Mesendoderm (in vitro differentiated cells): ENCODE measurements at regions not wholly inside any gene's neighbourhood (a gene's known extent, or its start where the extent isn't known, plus 50 kb on each side); places are given as distances from the start of the nearest gene placed in this dataset.

Experiments used
- DNase-seq: peaks from one replicate; pipeline ENCODE4 v3.0.0; 2013
- H2AK5ac ChIP-seq: 2 replicates; pipeline ENCODE4 v1.6.1; 2013; ENCODE audit warnings: low read length, inconsistent platforms
- H2BK120ac ChIP-seq: 2 replicates; pipeline ENCODE4 v1.6.1; 2013; ENCODE audit warnings: low read depth, mild to moderate bottlenecking, low read length, moderate library complexity, mixed read lengths
- H2BK15ac ChIP-seq: replicated peaks from 2 replicates; pipeline ENCODE4 v1.6.1; 2013; ENCODE audit warnings: low read depth, mild to moderate bottlenecking, moderate library complexity
- H2BK5ac ChIP-seq: 2 replicates; pipeline ENCODE4 v1.6.1; 2013; ENCODE audit warnings: low read length, inconsistent platforms
- H3K18ac ChIP-seq: 2 replicates; pipeline ENCODE4 v1.6.1; 2013; ENCODE audit warnings: mild to moderate bottlenecking, low read length, mixed read lengths
- H3K23ac ChIP-seq: one replicate; pipeline ENCODE4 v1.6.1; 2013; ENCODE audit warnings: low read length
- H3K27ac ChIP-seq: 2 replicates; pipeline ENCODE4 v1.5.1; 2013; ENCODE audit warnings: low read depth, mild to moderate bottlenecking, inconsistent platforms, low read length, moderate library complexity
- H3K27me3 ChIP-seq: 2 replicates; pipeline ENCODE4 v1.6.1; 2013; ENCODE audit warnings: low read length, control low read depth, mild to moderate bottlenecking, inconsistent platforms; ENCODE audit not compliant: insufficient read depth, poor library complexity
- H3K36me3 ChIP-seq: 2 replicates; pipeline ENCODE4 v1.6.1; 2013; ENCODE audit warnings: low read length, inconsistent platforms; ENCODE audit not compliant: control insufficient read depth, insufficient read depth
- H3K4ac ChIP-seq: one replicate; pipeline ENCODE4 v1.6.1; 2013; ENCODE audit warnings: low read depth, mild to moderate bottlenecking, low read length, moderate library complexity
- H3K4me1 ChIP-seq: 2 replicates; pipeline ENCODE4 v1.6.1; 2013; ENCODE audit warnings: low read depth, low read length, inconsistent platforms; ENCODE audit not compliant: control insufficient read depth
- H3K4me2 ChIP-seq: 2 replicates; pipeline ENCODE4 v1.6.1; 2013; ENCODE audit warnings: low read length
- H3K4me3 ChIP-seq: 2 replicates; pipeline ENCODE4 v1.5.1; 2013; ENCODE audit warnings: mild to moderate bottlenecking, low read length
- H3K56ac ChIP-seq: one replicate; pipeline ENCODE4 v1.6.1; 2013; ENCODE audit warnings: low read length
- H3K79me1 ChIP-seq: 2 replicates; pipeline ENCODE4 v1.6.1; 2013; ENCODE audit warnings: low read length, inconsistent platforms
- H3K79me2 ChIP-seq: 2 replicates; pipeline ENCODE4 v1.6.1; 2013; ENCODE audit warnings: mild to moderate bottlenecking, low read length; ENCODE audit not compliant: control insufficient read depth, insufficient read depth
- H3K9ac ChIP-seq: 2 replicates; pipeline ENCODE4 v1.6.1; 2013; ENCODE audit warnings: low read length, inconsistent platforms
- H4K5ac ChIP-seq: one replicate; pipeline ENCODE4 v1.6.1; 2013; ENCODE audit warnings: low read length
- H4K8ac ChIP-seq: one replicate; pipeline ENCODE4 v1.6.1; 2013; ENCODE audit warnings: low read depth, mild to moderate bottlenecking, control low read depth, low read length, moderate library complexity
- WGBS: extraction: QIAGEN DNeasy Blood & Tissue Kit; methylation state at CpG from one replicate; pipeline ENCODE4 v1.1.7; 2013; ENCODE audit warnings: low lambda C conversion rate, missing lambda C conversion rate; ENCODE audit not compliant: insufficient coverage; ENCODE audit errors: extremely low coverage; 5-methylcytosine and 5-hydroxymethylcytosine counted together

- Histone ChIP-seq H2BK15ac (no peak overlapping the region), H2BK5ac (no peak overlapping the region), H3K4ac (no peak overlapping the region), H3K18ac (no peak overlapping the region), H3K36me3 (no peaks in the 10 kb centered on the region), H3K9ac (no peak overlapping the region), H3K27ac (no peak overlapping the region), H3K4me2 (no peak overlapping the region), H2BK120ac (no peak overlapping the region), H3K27me3 (no peaks in the 10 kb centered on the region), H3K79me1 (no peaks in the 10 kb centered on the region), H3K4me3 (no peak overlapping the region), H3K79me2 (no peaks in the 10 kb centered on the region), H2AK5ac (no peak overlapping the region), H3K56ac (no peak overlapping the region), H3K4me1 (no peaks in the 10 kb centered on the region), H3K23ac (no peak overlapping the region), H4K8ac (no peak overlapping the region), H4K5ac (no peak overlapping the region)
- DNase-seq, result peak; percentile 11
- no CpG with 5 or more reads among the region's 3 CpGs for whole genome bisulfite sequencing
These were observed 435.3 kb upstream of the NBEA start for GRCh38 chr13:34506796-34507195.

- Histone ChIP-seq H3K4me3 (no peak overlapping the region), H3K56ac (no peak overlapping the region), H3K4me2 (no peak overlapping the region), H3K27me3 (no peaks in the 10 kb centered on the region), H4K5ac (no peak overlapping the region), H3K18ac (no peak overlapping the region), H3K9ac (no peak overlapping the region), H3K27ac (no peak overlapping the region), H4K8ac (no peak overlapping the region), H2BK15ac (no peak overlapping the region), H2AK5ac (no peak overlapping the region), H3K23ac (no peak overlapping the region), H3K79me2 (no peaks in the 10 kb centered on the region), H2BK120ac (no peak overlapping the region), H2BK5ac (no peak overlapping the region), H3K79me1 (no peaks in the 10 kb centered on the region), H3K4me1 (no peaks in the 10 kb centered on the region), H3K36me3 (no peaks in the 10 kb centered on the region), H3K4ac (no peak overlapping the region)
- no CpG with 5 or more reads among the region's 4 CpGs for WGBS
- DNase-seq, result no peak
These were observed 434.4 kb upstream of the NBEA start for GRCh38 chr13:34507630-34508029.

GRCh38 chr13:34512817-34513216, 429.3 kb upstream of the NBEA start:
- Histone ChIP-seq H3K79me1 (no peaks in the 10 kb centered on the region), H3K18ac (no peak overlapping the region), H2BK15ac (no peak overlapping the region), H3K4me3 (no peak overlapping the region), H3K56ac (no peak overlapping the region), H2AK5ac (no peak overlapping the region), H4K8ac (no peak overlapping the region), H2BK5ac (no peak overlapping the region), H3K4me2 (no peak overlapping the region), H3K27me3 (no peaks in the 10 kb centered on the region), H3K27ac (no peak overlapping the region), H3K4ac (no peak overlapping the region), H3K79me2 (no peaks in the 10 kb centered on the region), H3K36me3 (no peaks in the 10 kb centered on the region), H3K9ac (no peak overlapping the region), H3K23ac (no peak overlapping the region), H3K4me1 (no peaks in the 10 kb centered on the region), H2BK120ac (no peak overlapping the region), H4K5ac (no peak overlapping the region)
- no CpG with 5 or more reads among the region's 3 CpGs for WGBS
- DNase-seq, result no peak

GRCh38 chr13:34513526-34513925, 428.5 kb upstream of the NBEA start:
- no CpG with 5 or more reads among the region's 1 CpG for WGBS
- no peaks in the 10 kb centered on the region for H3K79me2 ChIP-seq

GRCh38 chr13:34515201-34515600, 426.9 kb upstream of the NBEA start:
- no peak for DNase-seq
- no peak overlapping the region for H2BK120ac ChIP-seq
- H3K4me3 ChIP-seq, result no peak overlapping the region
- no peaks in the 10 kb centered on the region for H3K79me1 ChIP-seq
- H3K9ac ChIP-seq, result no peak overlapping the region
- no peak overlapping the region for H4K8ac ChIP-seq
- no peak overlapping the region for H3K23ac ChIP-seq
- H2AK5ac ChIP-seq, result no peak overlapping the region
- no peak overlapping the region for H2BK15ac ChIP-seq
- no peak overlapping the region for H3K18ac ChIP-seq
- no peaks in the 10 kb centered on the region for H3K4me1 ChIP-seq
- no peaks in the 10 kb centered on the region for H3K36me3 ChIP-seq
- H3K4me2 ChIP-seq, result no peak overlapping the region
- H3K27ac ChIP-seq, result no peak overlapping the region
- H3K4ac ChIP-seq, result no peak overlapping the region
- H3K79me2 ChIP-seq, result no peaks in the 10 kb centered on the region
- no peak overlapping the region for H2BK5ac ChIP-seq
- no peaks in the 10 kb centered on the region for H3K27me3 ChIP-seq
- no peak overlapping the region for H4K5ac ChIP-seq
- no peak overlapping the region for H3K56ac ChIP-seq
- WGBS, result no CpG with 5 or more reads among the region's 3 CpGs

More at GRCh38 chr13:34513526-34513925, 428.5 kb upstream of the NBEA start:
- Histone ChIP-seq H3K4ac (no peak overlapping the region), H2BK5ac (no peak overlapping the region), H4K8ac (no peak overlapping the region), H3K18ac (no peak overlapping the region), H2BK15ac (no peak overlapping the region), H3K4me2 (no peak overlapping the region), H2AK5ac (no peak overlapping the region), H3K23ac (no peak overlapping the region), H3K27me3 (no peaks in the 10 kb centered on the region), H3K79me1 (no peaks in the 10 kb centered on the region), H3K27ac (no peak overlapping the region), H3K9ac (no peak overlapping the region), H3K56ac (no peak overlapping the region), H3K36me3 (no peaks in the 10 kb centered on the region), H3K4me3 (no peak overlapping the region), H4K5ac (no peak overlapping the region), H3K4me1 (no peaks in the 10 kb centered on the region), H2BK120ac (no peak overlapping the region)
- DNase-seq, result no peak

- Histone ChIP-seq H3K18ac (no peak overlapping the region), H2BK120ac (no peak overlapping the region), H3K56ac (no peak overlapping the region), H3K4ac (no peak overlapping the region), H2AK5ac (no peak overlapping the region), H4K8ac (no peak overlapping the region), H2BK15ac (no peak overlapping the region), H2BK5ac (no peak overlapping the region), H3K9ac (no peak overlapping the region), H3K36me3 (no peaks in the 10 kb centered on the region), H3K79me1 (no peaks in the 10 kb centered on the region), H3K27ac (no peak overlapping the region), H3K4me1 (no peaks in the 10 kb centered on the region), H3K4me3 (no peak overlapping the region), H3K27me3 (no peaks in the 10 kb centered on the region), H4K5ac (no peak overlapping the region), H3K4me2 (no peak overlapping the region), H3K23ac (no peak overlapping the region), H3K79me2 (no peaks in the 10 kb centered on the region)
- no CpG with 5 or more reads among the region's 5 CpGs for WGBS
- no peak for DNase-seq
These were observed 420.9 kb upstream of the NBEA start for GRCh38 chr13:34521171-34521570.
